AG10803 (cell line): ENCODE measurements at regions not wholly inside any gene's neighbourhood (a gene's known extent, or its start where the extent isn't known, plus 50 kb on each side); places are given as distances from the start of the nearest gene placed in this dataset.
"Not testable (repeated sequence)": the region's sequence is repeated elsewhere in the genome, so short reads cannot be mapped to it uniquely, and the experiment has no call there.

Experiments
- DNase-seq: peaks from one replicate; pipeline ENCODE4 v3.0.0; 2010; ENCODE audit warnings: low read depth
- H3K4me3 ChIP-seq: 2 replicates; pipeline ENCODE4 v1.5.1; 2011; ENCODE audit warnings: mild to moderate bottlenecking, low read length, control low read depth
- TF ChIP-seq, protein P1 (sequence below): conservative IDR thresholded peaks from 2 replicates; pipeline ENCODE4 v1.5.1; 2011; ENCODE audit warnings: mild to moderate bottlenecking, low read length, control low read depth, inconsistent platforms

DNA sequence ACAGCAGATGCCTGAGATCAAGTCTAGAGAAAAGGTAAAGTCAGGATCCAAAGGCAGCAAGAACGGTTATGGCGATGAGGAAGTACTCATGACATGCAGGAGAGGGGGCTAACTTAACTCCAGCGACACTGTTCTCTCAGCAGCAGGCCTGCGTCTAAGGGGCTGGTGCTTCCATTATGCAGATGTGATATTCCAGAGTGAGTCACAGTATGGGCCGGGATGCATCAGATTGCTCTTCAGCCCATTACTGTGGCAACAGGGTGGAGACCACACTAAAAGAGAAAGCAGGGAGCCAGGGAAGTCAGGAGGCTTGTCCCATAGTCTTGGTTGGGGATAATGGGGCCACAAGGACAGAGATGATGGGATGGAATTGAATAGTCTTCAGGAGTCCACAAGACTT lies 151.8 kb upstream of the NTF3 start:
- no peak overlapping the region for H3K4me3 ChIP-seq
- TF ChIP-seq, protein P1, sequence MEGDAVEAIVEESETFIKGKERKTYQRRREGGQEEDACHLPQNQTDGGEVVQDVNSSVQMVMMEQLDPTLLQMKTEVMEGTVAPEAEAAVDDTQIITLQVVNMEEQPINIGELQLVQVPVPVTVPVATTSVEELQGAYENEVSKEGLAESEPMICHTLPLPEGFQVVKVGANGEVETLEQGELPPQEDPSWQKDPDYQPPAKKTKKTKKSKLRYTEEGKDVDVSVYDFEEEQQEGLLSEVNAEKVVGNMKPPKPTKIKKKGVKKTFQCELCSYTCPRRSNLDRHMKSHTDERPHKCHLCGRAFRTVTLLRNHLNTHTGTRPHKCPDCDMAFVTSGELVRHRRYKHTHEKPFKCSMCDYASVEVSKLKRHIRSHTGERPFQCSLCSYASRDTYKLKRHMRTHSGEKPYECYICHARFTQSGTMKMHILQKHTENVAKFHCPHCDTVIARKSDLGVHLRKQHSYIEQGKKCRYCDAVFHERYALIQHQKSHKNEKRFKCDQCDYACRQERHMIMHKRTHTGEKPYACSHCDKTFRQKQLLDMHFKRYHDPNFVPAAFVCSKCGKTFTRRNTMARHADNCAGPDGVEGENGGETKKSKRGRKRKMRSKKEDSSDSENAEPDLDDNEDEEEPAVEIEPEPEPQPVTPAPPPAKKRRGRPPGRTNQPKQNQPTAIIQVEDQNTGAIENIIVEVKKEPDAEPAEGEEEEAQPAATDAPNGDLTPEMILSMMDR, result no peak
- no peak for DNase-seq

DNA sequence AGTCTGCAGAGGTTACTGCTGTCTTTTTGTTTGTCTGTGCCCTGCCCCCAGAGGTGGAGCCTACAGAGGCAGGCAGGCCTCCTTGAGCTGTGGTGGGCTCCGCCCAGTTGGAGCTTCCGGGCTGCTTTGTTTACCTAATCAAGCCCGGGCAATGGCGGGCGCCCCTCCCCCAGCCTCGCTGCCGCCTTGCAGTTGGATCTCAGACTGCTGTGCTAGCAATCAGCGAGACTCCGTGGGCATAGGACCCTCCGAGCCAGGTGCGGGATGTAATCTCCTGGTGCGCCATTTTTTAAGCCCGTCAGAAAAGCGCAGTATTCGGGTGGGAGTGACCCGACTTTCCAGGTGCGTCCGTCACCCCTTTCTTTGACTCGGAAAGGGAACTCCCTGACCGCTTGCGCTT lies 141.5 kb upstream of the NTF3 start:
- not testable (repeated sequence) for DNase-seq, H3K4me3 ChIP-seq

DNA sequence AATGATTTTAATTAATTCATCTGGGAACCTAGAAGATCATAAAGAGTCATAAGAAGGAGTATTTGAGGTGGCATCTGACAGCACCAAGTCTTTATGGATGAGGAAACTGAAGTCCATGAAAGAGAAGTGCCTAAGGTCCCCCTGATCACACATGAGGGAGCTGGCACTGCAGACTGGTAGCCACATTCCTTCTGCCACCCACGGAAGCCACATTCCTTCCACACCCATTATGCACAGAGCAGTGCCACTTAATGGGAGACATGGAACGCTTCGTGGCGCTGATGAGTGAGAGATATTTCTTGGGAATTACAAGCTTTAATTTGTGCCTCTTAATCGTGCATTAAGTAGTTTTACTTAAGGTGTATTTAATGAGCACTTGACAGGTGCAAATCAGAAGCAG lies 139.3 kb upstream of the NTF3 start:
- TF ChIP-seq, protein P1, result no peak
- DNase-seq, result no peak
- H3K4me3 ChIP-seq, result no peak overlapping the region

DNA sequence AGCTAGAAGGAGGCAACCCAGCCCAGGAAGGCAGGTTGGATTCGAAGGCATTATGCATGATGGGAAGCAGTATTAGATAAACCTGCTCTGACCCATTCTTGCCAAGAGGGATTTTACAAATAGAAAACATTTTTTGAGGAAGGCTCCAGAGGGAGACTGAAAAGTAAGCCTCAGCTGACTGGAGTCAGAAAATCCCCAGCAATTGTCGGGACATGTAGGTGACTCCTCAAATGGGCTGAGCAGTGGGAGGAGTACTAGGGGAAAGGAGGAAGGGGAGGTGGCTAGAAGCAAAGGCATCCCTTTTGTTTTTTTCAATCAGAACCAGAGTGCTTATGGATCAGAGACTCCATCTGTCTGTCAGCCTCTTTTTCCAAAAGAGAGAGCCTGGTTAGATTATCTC lies 138.1 kb upstream of the NTF3 start:
- no peak overlapping the region for H3K4me3 ChIP-seq
- no peak for DNase-seq
- TF ChIP-seq, protein P1, result no peak

DNA sequence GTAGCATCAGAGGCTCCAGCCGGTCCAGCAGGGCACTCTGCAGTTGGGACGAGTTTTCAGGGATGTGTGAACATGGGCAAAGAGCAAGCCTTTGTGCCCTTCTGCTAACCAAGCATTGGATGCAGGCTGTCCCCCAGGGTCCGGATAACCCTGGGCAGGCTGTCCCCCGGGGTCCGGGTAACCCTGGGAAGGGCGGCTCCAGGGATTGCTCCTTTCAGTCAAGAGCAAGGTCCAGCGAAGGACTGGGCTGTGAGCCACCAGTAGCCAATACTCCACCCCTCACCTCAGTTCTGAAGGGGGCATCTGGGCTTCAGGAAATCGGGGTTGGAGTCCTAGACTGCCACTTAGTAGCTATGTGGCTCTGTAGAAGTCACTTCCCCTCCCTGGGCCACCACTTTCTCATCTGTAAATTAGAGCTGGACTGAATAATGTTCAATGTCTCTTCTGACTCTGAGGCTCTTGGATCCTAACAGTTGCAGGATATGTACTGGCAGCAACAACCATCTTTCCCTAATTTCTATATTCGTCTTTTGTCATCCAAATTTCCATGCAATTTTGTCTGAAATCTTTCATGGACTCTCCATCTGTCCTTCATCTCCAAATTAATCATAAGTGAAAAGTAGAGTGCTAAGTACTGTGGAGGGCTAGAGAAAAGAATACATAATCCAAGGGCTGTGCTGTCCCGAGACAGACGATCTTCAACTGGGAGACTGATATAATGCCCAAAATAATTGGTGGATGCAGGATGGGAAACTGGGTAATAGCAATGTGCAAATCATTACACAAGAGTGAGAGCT lies 137.4 kb upstream of the NTF3 start:
- no peak overlapping the region for H3K4me3 ChIP-seq
- TF ChIP-seq, protein P1, result no peak

DNA sequence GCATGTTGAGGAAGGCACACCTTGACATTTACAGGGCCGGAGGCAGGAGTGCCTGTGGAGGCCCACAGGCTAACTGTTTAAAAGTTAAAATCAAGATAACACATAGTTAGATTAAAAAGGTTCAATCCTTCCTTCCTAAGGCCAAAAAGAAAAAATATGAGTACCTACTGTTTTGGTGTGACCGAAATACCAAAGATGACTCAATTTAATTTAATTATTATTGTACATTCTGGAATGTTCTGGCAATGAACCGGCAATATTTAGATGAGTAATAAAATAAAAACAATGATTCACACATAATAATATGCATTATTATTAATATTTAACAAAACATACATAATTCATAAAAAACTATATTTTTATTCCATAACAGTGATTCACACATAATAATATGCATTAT lies 136.8 kb upstream of the NTF3 start:
- no peak overlapping the region for H3K4me3 ChIP-seq
- DNase-seq, result no peak
- TF ChIP-seq, protein P1, result no peak

More for the DNA sequence above, 137.4 kb upstream of the NTF3 start:
- DNase-seq, result no peak

DNA sequence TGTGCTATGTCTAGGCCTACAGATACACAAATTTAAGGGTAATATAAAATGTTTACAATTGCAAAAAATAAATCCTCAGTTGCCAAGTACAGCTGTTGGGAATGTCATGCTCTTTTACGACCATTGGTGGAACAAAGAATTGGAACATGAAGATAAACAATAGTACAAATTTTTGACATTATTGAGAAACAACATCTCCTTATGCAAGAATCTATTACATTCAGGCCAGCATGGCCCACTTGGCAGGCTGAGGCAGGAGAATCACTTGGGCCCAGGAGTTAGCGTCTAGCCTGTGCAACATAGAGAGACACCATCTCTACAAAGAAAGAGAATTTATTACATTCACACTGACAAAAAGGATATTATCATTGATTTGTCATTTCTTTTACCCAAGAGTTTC lies 135.9 kb upstream of the NTF3 start:
- peak; percentile 38 for DNase-seq
- no peak overlapping the region for H3K4me3 ChIP-seq
- TF ChIP-seq, protein P1, result no peak
